GM12891 (cell line): ENCODE measurements at regions not wholly inside any gene's neighbourhood (a gene's known extent, or its start where the extent isn't known, plus 50 kb on each side); places are given as distances from the start of the nearest gene placed in this dataset.
"Not testable (repeated sequence)": the region's sequence is repeated elsewhere in the genome, so short reads cannot be mapped to it uniquely, and the experiment has no call there.

Experiments
- POLR2A ChIP-seq: IDR thresholded peaks from 2 replicates; pipeline ENCODE4 v1.6.1; 2011; ENCODE audit warnings: low read depth, low read length, control low read depth
- POLR2AphosphoS5 ChIP-seq: IDR thresholded peaks from 2 replicates; pipeline ENCODE4 v1.6.1; 2011; ENCODE audit warnings: low read depth, low read length, control low read depth
- POU2F2 ChIP-seq: IDR thresholded peaks from 2 replicates; pipeline ENCODE4 v1.6.1; 2011; ENCODE audit warnings: low read depth, mild to moderate bottlenecking, control low read depth, low read length, moderate library complexity
- TAF1 ChIP-seq: IDR thresholded peaks from 2 replicates; pipeline ENCODE4 v1.6.1; 2011; ENCODE audit warnings: low read depth, low read length, control low read depth

DNA sequence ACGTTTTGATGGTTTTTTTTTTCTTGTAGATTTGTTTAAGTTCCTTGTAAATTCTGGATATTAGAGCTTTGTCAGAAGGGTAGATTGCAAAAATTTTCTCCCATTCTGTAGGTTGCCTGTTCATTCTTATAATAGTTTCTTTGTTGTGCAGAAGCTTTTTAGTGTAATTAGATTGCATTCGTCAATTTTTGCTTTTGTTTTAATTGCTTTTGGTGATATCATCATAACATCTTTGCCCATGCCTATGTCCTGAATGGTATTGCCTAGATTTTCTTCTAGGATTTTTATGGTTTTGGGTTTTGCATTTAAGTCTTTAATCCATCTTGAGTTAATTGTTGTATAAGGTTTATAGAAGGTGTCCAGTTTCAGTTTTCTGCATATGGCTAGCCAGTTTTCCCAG lies 98.1 kb upstream of the ATP8A1 start:
- TF ChIP-seq TAF1, POLR2A, POU2F2, POLR2AphosphoS5: not testable (repeated sequence)
